ENCODE measurements at regions not wholly inside any gene's neighbourhood (a gene's known extent, or its start where the extent isn't known, plus 50 kb on each side); places are given as distances from the start of the nearest gene placed in this dataset.

DNA sequence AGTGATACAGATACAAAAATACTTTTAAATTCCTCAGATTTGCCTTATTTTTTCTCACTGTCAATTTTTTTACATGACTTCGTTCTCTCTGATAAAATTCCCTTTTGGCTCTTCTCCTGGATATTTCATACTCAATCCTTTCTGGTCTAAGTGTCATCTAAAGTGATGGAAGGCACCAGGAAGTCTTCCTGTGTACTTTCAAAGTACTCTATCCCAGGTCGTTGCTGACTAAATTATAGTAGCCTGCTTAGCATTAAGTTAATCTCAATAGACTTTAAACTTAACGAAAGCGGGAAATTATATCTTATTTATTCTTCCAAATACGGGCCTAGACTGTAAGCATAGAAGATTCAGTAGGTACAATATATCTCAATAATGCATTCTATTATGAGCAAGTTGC, 67.8 kb downstream of the CASP12 start:
- in situ Hi-C loops (cut with MboI; ENCODE audit: low pct_unique_long_range_greater_than_20kb in 2 of 9, low sequenced_read_pairs in 9 of 9, unreplicated experiment in 9 of 9): no loop called here
- no peak overlapping the region for H3K27ac ChIP-seq
- WGBS, 10 experiments: 39 to 95% (median 82%) methylated on average over 2 to 5 of the region's 5 CpGs
- H3K4me1 ChIP-seq (replicated peaks in 1 of 2): no peaks in the 10 kb centered on the region
- H3K4me3 ChIP-seq: no peak overlapping the region
- no peak for ATAC-seq (replicated peaks in 6 of 8)

DNA sequence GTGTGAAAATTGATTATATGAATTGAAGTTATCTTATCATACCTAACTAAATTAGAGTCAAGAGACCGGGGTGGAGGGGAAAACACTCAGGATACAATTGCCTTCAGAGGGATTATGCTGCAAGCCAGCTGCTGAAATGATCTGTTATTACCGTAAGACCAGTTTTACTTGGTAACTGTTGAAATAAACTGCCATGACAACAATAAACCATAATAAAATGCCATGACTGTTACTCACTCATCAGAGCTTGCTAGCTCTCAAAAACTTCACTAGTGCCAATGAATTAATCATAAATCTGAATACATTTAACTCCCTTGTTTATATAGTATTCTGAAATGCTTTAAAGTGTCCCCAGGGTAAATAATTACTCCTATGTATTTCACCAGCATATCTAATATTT, 68.2 kb downstream of the CASP12 start:
- H3K4me1 ChIP-seq (replicated peaks in 1 of 2): no peaks in the 10 kb centered on the region
- no peak overlapping the region for H3K4me3 ChIP-seq
- no peak overlapping the region for H3K27ac ChIP-seq
- in situ Hi-C loops (cut with MboI; ENCODE audit: low pct_unique_long_range_greater_than_20kb in 2 of 9, low sequenced_read_pairs in 9 of 9, unreplicated experiment in 9 of 9): no loop called here
- peak in 3 of 8 experiments; percentile 76 to 88 (median 79) for ATAC-seq (replicated peaks in 6 of 8)
- 0 to 100% (median 67%) methylated on average over 1 to 2 of the region's 2 CpGs; no CpG with 5 or more reads in 1 of the 10 experiments for WGBS, 10 experiments

DNA sequence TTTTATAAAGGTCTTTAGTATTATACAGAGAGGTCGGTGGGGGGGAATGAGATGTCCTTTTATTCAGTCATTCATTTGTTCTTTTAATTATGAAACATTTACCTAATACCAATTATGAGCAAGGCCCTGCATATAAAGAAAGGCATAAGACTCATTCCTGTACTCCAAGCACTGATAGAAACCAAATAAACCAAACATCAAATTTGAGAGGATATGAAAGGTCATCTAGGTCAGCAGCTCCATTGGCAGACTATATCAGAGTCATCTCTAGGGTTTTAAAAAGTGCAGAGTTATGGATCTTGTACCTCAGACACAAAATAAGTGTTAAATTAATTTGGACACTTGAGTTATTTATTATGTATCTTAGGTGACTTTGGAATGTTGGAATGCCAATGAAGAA, 71.5 kb downstream of the CASP12 start:
- H3K27ac ChIP-seq: no peak overlapping the region
- in situ Hi-C loops (cut with MboI; ENCODE audit: low pct_unique_long_range_greater_than_20kb in 2 of 9, low sequenced_read_pairs in 9 of 9, unreplicated experiment in 9 of 9): no loop called here
- no peak for ATAC-seq (replicated peaks in 6 of 8)
- no peak overlapping the region for H3K4me3 ChIP-seq
- H3K4me1 ChIP-seq (replicated peaks in 1 of 2): no peaks in the 10 kb centered on the region
- 17 to 100% (median 84%) methylated on average over 1 of the region's 1 CpG; no CpG with 5 or more reads in 2 of the 10 experiments for WGBS, 10 experiments

DNA sequence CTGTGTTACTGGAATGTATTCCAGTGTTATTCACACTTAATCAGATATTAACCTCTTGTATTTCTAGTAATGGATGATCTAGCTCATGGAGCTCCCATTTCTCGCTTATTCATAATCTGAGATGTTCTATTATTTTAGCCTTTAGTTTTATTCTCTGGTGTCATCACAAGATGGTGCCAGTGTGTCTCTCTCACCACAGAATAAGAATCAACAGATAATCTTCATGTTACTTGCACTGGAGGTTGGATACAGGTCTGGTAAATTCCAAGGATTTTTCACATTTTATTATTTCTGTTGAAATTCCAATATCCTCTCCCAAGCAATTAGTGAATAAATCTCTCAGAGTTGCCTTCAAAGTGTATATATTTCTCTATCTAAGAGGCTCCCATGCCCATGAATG, 74.6 kb downstream of the CASP12 start:
- ATAC-seq (replicated peaks in 6 of 8): no peak
- H3K27ac ChIP-seq: no peak overlapping the region
- H3K4me1 ChIP-seq (replicated peaks in 1 of 2): peaks cover 9 to 15% of the 10 kb centered on the region in 2 donors
- in situ Hi-C loops (cut with MboI; ENCODE audit: low pct_unique_long_range_greater_than_20kb in 2 of 9, low sequenced_read_pairs in 9 of 9, unreplicated experiment in 9 of 9): no loop called here
- no peak overlapping the region for H3K4me3 ChIP-seq
- 78 to 100% (median 94%) methylated on average over 1 of the region's 1 CpG; no CpG with 5 or more reads in 2 of the 10 experiments for WGBS, 10 experiments

DNA sequence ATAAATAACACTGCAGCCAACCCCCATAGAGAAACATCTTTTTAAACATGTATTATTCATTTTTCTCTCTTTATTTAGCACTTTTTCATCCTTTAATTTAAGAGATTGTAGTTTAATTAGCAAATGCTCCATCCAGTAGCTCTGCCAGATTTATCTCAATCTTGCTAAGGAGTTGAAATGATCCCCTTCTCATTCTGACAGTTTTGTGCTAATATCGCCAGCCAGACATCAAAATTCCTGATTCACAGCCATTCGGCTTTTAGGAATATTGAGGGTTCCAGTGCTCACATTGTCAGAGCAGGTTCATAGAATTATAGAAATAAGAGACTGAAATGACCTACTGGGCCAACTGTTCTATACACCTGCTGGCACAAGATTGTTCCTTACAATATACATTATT, 77.8 kb downstream of the CASP12 start:
- 67 to 100% (median 85%) methylated on average over 1 to 2 of the region's 2 CpGs; no CpG with 5 or more reads in 1 of the 10 experiments for WGBS, 10 experiments
- Histone ChIP-seq H3K27ac (no peak overlapping the region), H3K4me3 (no peak overlapping the region), H3K4me1 (replicated peaks in 1 of 2) (peaks cover 21 to 32% of the 10 kb centered on the region in 2 donors)
- peak in 2 of 8 experiments; percentile 11 to 26 for ATAC-seq (replicated peaks in 6 of 8)
- in situ Hi-C loops (cut with MboI; ENCODE audit: low pct_unique_long_range_greater_than_20kb in 2 of 9, low sequenced_read_pairs in 9 of 9, unreplicated experiment in 9 of 9): no loop called here

DNA sequence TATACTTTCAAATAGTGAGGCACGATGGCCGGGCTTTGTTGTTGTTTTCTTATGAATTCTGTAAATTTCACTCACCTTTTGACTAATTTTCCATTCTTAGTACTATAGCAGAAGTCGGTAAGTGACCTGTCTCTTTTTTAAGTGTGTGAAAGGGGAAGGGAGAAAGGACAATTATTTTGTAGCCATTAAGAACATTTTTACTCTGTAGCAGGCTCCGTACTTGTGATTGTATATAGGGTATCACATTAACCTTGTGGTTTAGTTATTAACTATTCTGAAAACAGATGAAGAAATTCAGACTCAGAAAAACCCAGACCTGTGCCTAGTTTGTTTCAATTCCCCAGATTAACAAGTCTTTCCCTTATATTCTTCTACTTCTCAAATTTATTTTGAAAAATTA, 78.7 kb downstream of the CASP12 start:
- Histone ChIP-seq H3K4me3 (no peak overlapping the region), H3K27ac (no peak overlapping the region), H3K4me1 (replicated peaks in 1 of 2) (peaks cover 21 to 32% of the 10 kb centered on the region in 2 donors)
- WGBS, 10 experiments: 20 to 83% (median 59%) methylated on average over 1 to 4 of the region's 4 CpGs
- in situ Hi-C loops (cut with MboI; ENCODE audit: low pct_unique_long_range_greater_than_20kb in 2 of 9, low sequenced_read_pairs in 9 of 9, unreplicated experiment in 9 of 9): no loop called here
- ATAC-seq (replicated peaks in 6 of 8): no peak

GRCh38 chr11:104819107-104819506, 79.2 kb downstream of the CASP12 start:
- Histone ChIP-seq H3K4me3 (no peak overlapping the region), H3K4me1 (replicated peaks in 1 of 2) (peaks cover 21 to 32% of the 10 kb centered on the region in 2 donors), H3K27ac (no peak overlapping the region)
- in situ Hi-C loops (cut with MboI; ENCODE audit: low pct_unique_long_range_greater_than_20kb in 2 of 9, low sequenced_read_pairs in 9 of 9, unreplicated experiment in 9 of 9): no loop called here
- peak in 5 of 8 experiments; percentile 70 to 88 (median 73) for ATAC-seq (replicated peaks in 6 of 8)

DNA sequence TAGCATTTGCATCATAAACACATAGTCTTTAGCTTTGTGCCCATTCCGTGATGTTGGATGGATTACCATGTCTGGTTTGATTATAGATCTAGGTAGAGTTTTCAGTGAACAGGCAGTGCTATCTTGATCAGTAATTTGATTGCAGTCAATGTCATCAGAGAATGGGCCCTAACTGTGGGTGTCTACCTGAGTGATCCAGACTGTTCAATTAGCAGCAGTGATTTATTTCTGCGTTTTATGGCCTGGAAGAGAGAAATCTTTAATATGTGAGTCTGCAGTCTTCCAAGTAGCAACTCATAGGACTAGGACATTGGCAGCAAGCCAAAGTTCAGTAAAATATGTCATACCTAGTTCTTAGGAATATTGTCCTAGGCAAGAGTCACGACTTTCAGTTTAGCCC, 80.3 kb downstream of the CASP12 start:
- ATAC-seq (replicated peaks in 6 of 8): peak in 5 of 8 experiments; percentile 40 to 77 (median 64)
- no peak overlapping the region for H3K4me3 ChIP-seq
- 66 to 96% (median 91%) methylated on average over 2 to 3 of the region's 3 CpGs; no CpG with 5 or more reads in 2 of the 10 experiments for WGBS, 10 experiments
- no peak overlapping the region for H3K27ac ChIP-seq
- H3K4me1 ChIP-seq (replicated peaks in 1 of 2): peaks cover 21 to 32% of the 10 kb centered on the region in 2 donors
- in situ Hi-C loops (cut with MboI; ENCODE audit: low pct_unique_long_range_greater_than_20kb in 2 of 9, low sequenced_read_pairs in 9 of 9, unreplicated experiment in 9 of 9): no loop called here

DNA sequence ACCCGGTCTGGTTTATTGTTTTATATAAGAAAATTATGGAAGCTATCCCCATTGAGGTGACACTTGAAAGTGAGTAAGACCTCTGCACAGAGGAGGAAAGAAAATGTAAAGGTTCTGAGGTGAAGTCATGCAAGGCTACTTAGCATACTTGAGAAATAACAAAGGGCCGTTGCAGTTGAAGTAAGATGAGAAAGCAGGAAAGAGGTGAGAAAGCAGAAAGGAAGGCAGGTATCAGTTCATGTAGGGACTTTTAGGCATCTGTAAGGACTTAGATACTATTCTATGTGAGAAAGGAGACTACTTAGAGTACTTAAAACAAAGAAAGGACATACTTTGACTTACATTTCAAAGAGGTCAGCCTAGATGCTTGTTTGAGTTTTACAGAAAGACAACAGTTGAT, 84.7 kb downstream of the CASP12 start:
- in situ Hi-C loops (cut with MboI; ENCODE audit: low pct_unique_long_range_greater_than_20kb in 2 of 9, low sequenced_read_pairs in 9 of 9, unreplicated experiment in 9 of 9): no loop called here
- H3K4me1 ChIP-seq (replicated peaks in 1 of 2): peaks cover 17 to 24% of the 10 kb centered on the region in 2 donors
- H3K4me3 ChIP-seq: no peak overlapping the region
- H3K27ac ChIP-seq: no peak overlapping the region
- 46 to 100% (median 74%) methylated on average over 1 to 2 of the region's 2 CpGs; no CpG with 5 or more reads in 3 of the 10 experiments for WGBS, 10 experiments
- no peak for ATAC-seq (replicated peaks in 6 of 8)

- peak overlapping the region in 1 of 2 donors; percentile 21 for H3K27ac ChIP-seq
- in situ Hi-C loops (cut with MboI; ENCODE audit: low pct_unique_long_range_greater_than_20kb in 2 of 9, low sequenced_read_pairs in 9 of 9, unreplicated experiment in 9 of 9): no loop called here
- 22 to 83% (median 55%) methylated on average over 1 to 8 of the region's 8 CpGs for WGBS, 10 experiments
Observed at GRCh38 chr11:104812103-104812788, 86.0 kb downstream of the CASP12 start.

GRCh38 chr11:104803776-104804175, 94.5 kb downstream of the CASP12 start:
- in situ Hi-C loops (cut with MboI; ENCODE audit: low pct_unique_long_range_greater_than_20kb in 2 of 9, low sequenced_read_pairs in 9 of 9, unreplicated experiment in 9 of 9): no loop called here
- Histone ChIP-seq H3K4me3 (no peak overlapping the region), H3K4me1 (replicated peaks in 1 of 2) (no peaks in the 10 kb centered on the region), H3K27ac (no peak overlapping the region)
- 0 to 90% (median 65%) methylated on average over 1 to 2 of the region's 2 CpGs for WGBS, 10 experiments
- no peak for ATAC-seq (replicated peaks in 6 of 8)

More at GRCh38 chr11:104812103-104812788, 86.0 kb downstream of the CASP12 start:
- Histone ChIP-seq H3K4me3 (no peak overlapping the region), H3K4me1 (replicated peaks in 1 of 2) (peaks cover 7 to 11% of the 10 kb centered on the region in 2 donors)
- peak in 5 of 8 experiments; percentile 28 to 82 (median 36) for ATAC-seq (replicated peaks in 6 of 8)

GRCh38 chr11:104799251-104799650, 99.0 kb downstream of the CASP12 start:
- H3K27ac ChIP-seq: no peak overlapping the region
- H3K4me1 ChIP-seq (replicated peaks in 1 of 2): no peaks in the 10 kb centered on the region
- ATAC-seq (replicated peaks in 6 of 8): no peak
- in situ Hi-C loops (cut with MboI; ENCODE audit: low pct_unique_long_range_greater_than_20kb in 2 of 9, low sequenced_read_pairs in 9 of 9, unreplicated experiment in 9 of 9): no loop called here
- H3K4me3 ChIP-seq: no peak overlapping the region
- 80 to 100% (median 100%) methylated on average over 1 of the region's 1 CpG; no CpG with 5 or more reads in 3 of the 10 experiments for WGBS, 10 experiments

DNA sequence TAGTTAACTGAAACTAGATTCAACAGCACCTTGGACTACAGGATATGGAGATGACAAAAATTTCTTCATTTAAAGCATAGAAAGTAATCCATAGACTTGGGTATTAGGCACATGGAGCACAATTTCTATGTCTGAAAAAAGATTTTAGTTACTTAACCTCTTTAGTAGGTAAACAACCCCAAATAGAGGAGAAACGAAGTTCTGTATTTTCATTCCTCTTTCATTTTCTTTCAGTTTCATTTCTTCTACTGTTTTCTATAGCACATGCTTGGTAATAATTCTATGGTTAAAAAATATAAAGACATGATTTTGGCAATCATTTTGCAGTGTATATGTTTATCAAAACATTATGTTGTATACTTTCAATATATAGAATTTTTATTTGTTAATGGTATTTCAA, 99.5 kb downstream of the CASP12 start:
- H3K4me1 ChIP-seq (replicated peaks in 1 of 2): no peaks in the 10 kb centered on the region
- ATAC-seq (replicated peaks in 6 of 8): no peak
- 0 to 100% (median 68%) methylated on average over 1 of the region's 1 CpG for WGBS, 10 experiments
- no peak overlapping the region for H3K27ac ChIP-seq
- no peak overlapping the region for H3K4me3 ChIP-seq
- in situ Hi-C loops (cut with MboI; ENCODE audit: low pct_unique_long_range_greater_than_20kb in 2 of 9, low sequenced_read_pairs in 9 of 9, unreplicated experiment in 9 of 9): no loop called here

- ATAC-seq (replicated peaks in 6 of 8): no peak
- in situ Hi-C loops (cut with MboI; ENCODE audit: low pct_unique_long_range_greater_than_20kb in 2 of 9, low sequenced_read_pairs in 9 of 9, unreplicated experiment in 9 of 9): no loop called here
- Histone ChIP-seq H3K27ac (no peak overlapping the region), H3K4me3 (no peak overlapping the region), H3K4me1 (replicated peaks in 1 of 2) (no peaks in the 10 kb centered on the region)
Observed at GRCh38 chr11:104796301-104796700, 102.0 kb downstream of the CASP12 start.

All from motor neuron (in vitro differentiated cells).